GM23248 (cell line): ENCODE measurements at regions not wholly inside any gene's neighbourhood (a gene's known extent, or its start where the extent isn't known, plus 50 kb on each side); places are given as distances from the start of the nearest gene placed in this dataset.

Source experiments
- EZH2 ChIP-seq: fragments of 200-600 bp; sonication (generic); IDR thresholded peaks from 2 replicates; pipeline ENCODE4 v1.6.1; 2018; ENCODE audit warnings: antibody characterized with exemption, mild to moderate bottlenecking; ENCODE audit not compliant: insufficient read depth, poor library complexity, severe bottlenecking
- EZH2phosphoT487 ChIP-seq: fragments of 200-600 bp; sonication (generic); IDR thresholded peaks from 2 replicates; pipeline ENCODE4 v1.6.1; 2018; ENCODE audit warnings: antibody characterized with exemption, moderate library complexity, mild to moderate bottlenecking, low read depth; ENCODE audit not compliant: insufficient read depth

GRCh38 chr1:29839726-29840125, 603.4 kb downstream of the PTPRU start:
- TF ChIP-seq EZH2 (no peak), EZH2phosphoT487 (no peak)
